Astrocyte of the spinal cord (primary cell): ENCODE measurements at regions not wholly inside any gene's neighbourhood (a gene's known extent, or its start where the extent isn't known, plus 50 kb on each side); places are given as distances from the start of the nearest gene placed in this dataset.

ENCODE experiments used
- DNase-seq: peaks from one replicate; pipeline ENCODE4 v3.0.0; 2011; ENCODE audit warnings: low read depth, low spot score
- H3K4me3 ChIP-seq: 2 replicates; pipeline ENCODE4 v1.5.1; 2011; ENCODE audit warnings: low read depth, mild to moderate bottlenecking, low read length, moderate library complexity
- CTCF ChIP-seq: IDR thresholded peaks from 2 replicates; pipeline ENCODE4 v1.5.1; 2012; ENCODE audit warnings: low read depth, mild to moderate bottlenecking, low read length, inconsistent platforms
- in situ Hi-C: cut with HindIII; loops from 2 replicates; pipeline ENCODE4 v1.10.0; 2017; ENCODE audit warnings: low sequenced_read_pairs

- in situ Hi-C loops = no loop called here
Observed at GRCh38 chr3:102194001-102194400, 240.8 kb upstream of the ZPLD1 start.

GRCh38 chr3:102194760-102195159, 240.1 kb upstream of the ZPLD1 start:
- no peak for DNase-seq
- H3K4me3 ChIP-seq = no peak overlapping the region
- no peak for TF ChIP-seq CTCF
- in situ Hi-C loops = no loop called here

More at GRCh38 chr3:102194001-102194400, 240.8 kb upstream of the ZPLD1 start:
- DNase-seq = no peak
- TF ChIP-seq CTCF = no peak
- no peak overlapping the region for H3K4me3 ChIP-seq

- in situ Hi-C loops = no loop called here
- H3K4me3 ChIP-seq = no peak overlapping the region
- no peak for TF ChIP-seq CTCF
- no peak for DNase-seq
Observed at GRCh38 chr3:102195198-102195948, 239.4 kb upstream of the ZPLD1 start.

- no peak overlapping the region for H3K4me3 ChIP-seq
- peak; percentile 38 for DNase-seq
- in situ Hi-C loops = no loop called here
- TF ChIP-seq CTCF = no peak
Observed at GRCh38 chr3:102200126-102200525, 234.7 kb upstream of the ZPLD1 start.

- TF ChIP-seq CTCF = no peak
- in situ Hi-C loops = no loop called here
- H3K4me3 ChIP-seq = no peak overlapping the region
- DNase-seq = no peak
Observed at GRCh38 chr3:102200560-102200959, 234.3 kb upstream of the ZPLD1 start.

GRCh38 chr3:102205647-102206046, 229.2 kb upstream of the ZPLD1 start:
- DNase-seq = no peak
- no peak for TF ChIP-seq CTCF
- in situ Hi-C loops = no loop called here
- H3K4me3 ChIP-seq = no peak overlapping the region
